ENCODE measurements at regions not wholly inside any gene's neighbourhood (a gene's known extent, or its start where the extent isn't known, plus 50 kb on each side); places are given as distances from the start of the nearest gene placed in this dataset.

GRCh38 chr2:176931588-176932563 is 280.7 kb upstream of the HNRNPA3 start:
- TF ChIP-seq POLR2A (IDR thresholded peaks at IDR 0.05; ENCODE audit: low read depth, low read length) (no peak), POLR2AphosphoS5 (IDR thresholded peaks at IDR 0.05; ENCODE audit: low read depth, low read length) (no peak), SPI1 (IDR thresholded peaks at IDR 0.05; ENCODE audit: low read depth, low read length) (peak; percentile 53), PAX5 (IDR thresholded peaks at IDR 0.05; ENCODE audit: insufficient read depth, low read length, severe bottlenecking) (peak; percentile 38), TAF1 (IDR thresholded peaks at IDR 0.05; ENCODE audit: low read depth, low read length) (0 out of 2 replicates have a peak, but pooled peaks have one; percentile 26)

Data from GM12891 (cell line).